NCI-H187 treated with DMSO at 0.1 percent for 48 hours (cell line): ENCODE measurements at regions not wholly inside any gene's neighbourhood (a gene's known extent, or its start where the extent isn't known, plus 50 kb on each side); places are given as distances from the start of the nearest gene placed in this dataset.
A peak's percentile ranks its signal among the peaks of the same experiment; 100 is the strongest.

Experiments
- DNase-seq: peaks from one replicate; lab custom pipeline; 2025; lab: John Stamatoyannopoulos, UW

DNA sequence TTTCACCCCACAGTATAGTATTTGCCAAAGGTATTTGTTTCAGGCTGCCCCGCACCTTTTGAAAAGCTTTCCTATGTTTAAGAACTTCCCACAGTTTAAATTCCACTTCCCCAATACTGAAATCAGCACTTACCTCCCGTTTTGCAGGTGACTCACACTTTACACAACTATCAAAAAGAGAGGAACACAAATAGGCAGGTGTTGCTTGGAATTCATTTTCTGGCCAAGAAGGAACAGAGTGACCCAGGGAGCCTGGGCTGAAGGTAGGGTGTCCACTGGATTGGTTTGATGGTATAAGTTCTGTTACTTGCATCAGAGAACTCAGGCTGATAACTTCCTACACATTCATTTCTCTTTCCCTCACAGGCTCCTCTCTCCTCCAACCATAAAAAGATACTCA is 60.1 kb upstream of the SLC30A5 start:
- DNase-seq = no peak

- no peak for DNase-seq
Measured at GRCh38 chr5:69034898-69035297, 58.9 kb upstream of the SLC30A5 start.

GRCh38 chr5:69035665-69036064 is 58.1 kb upstream of the SLC30A5 start:
- DNase-seq = no peak

DNA sequence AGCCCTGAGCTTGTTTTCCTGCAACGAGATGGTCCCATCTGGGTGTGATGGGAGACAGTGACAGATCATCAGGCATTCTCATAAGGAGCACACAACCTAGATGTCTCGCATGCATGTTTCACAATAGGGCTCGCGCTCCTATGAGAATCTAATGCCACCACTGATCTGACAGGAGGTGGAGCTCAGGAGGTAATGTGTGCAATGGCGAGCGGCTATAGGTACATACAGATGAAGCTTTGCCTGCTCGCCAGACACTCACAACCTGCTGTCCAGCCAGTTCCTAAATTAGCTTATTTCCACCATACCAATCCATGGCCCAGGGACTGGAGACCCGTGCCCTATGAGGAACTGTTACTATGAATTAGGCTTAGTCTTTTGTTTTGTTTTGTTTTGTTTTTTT is 55.3 kb upstream of the SLC30A5 start:
- no peak for DNase-seq

DNA sequence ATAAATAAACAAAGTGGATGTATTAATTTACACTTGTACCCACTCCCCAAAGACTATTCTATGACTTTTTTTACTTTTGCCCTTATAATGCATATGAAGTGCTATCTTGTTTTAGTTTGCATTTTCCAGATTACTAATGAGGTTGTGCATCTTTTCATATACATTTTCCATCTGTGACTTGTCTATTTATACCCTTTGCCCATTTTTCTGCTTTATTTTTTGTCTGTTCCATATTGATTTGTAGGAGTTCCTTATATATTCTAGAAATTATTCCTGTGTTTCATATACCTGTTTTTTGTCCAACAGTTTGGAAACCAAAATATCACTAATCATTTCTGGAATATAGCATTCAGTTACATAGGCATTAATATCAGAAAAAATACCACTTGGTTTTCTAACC is 54.0 kb upstream of the SLC30A5 start:
- DNase-seq = no peak

- DNase-seq = no peak
Measured at GRCh38 chr5:69042500-69042899, 51.3 kb upstream of the SLC30A5 start.

GRCh38 chr5:69042915-69043654 is 50.7 kb upstream of the SLC30A5 start:
- peak; percentile 81 for DNase-seq

DNA sequence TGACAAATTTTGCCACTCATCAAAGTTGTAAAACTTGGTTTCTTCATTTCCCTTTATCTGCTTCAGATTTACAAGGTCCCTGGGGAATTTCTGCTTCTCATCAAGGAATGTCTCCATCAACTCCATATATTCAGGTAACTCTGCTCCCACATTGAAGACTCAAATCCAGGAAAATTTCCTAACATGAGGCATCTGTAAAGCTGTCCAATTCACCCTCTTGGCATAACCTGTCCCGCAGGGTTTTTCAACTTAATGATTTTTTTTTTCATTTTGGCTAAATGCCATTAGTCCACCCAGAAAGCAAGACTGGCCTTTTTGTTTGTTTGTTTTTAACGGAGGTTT is 50.2 kb upstream of the SLC30A5 start:
- DNase-seq = no peak
